Skin epidermis (tissue), 12 donors: ENCODE measurements at regions not wholly inside any gene's neighbourhood (a gene's known extent, or its start where the extent isn't known, plus 50 kb on each side); places are given as distances from the start of the nearest gene placed in this dataset.

Experiments used
- H3K27ac ChIP-seq, 21 experiments: fragments of 200-600 bp; sonication (generic) in 11 of 21; one replicate each; pipeline ENCODE4 v1.5.0; 2020; ENCODE audit warnings: mild to moderate bottlenecking in 3 of 21, inconsistent platforms in 2 of 21, moderate library complexity in 2 of 21
- H3K4me3 ChIP-seq, 7 experiments: fragments of 200-600 bp; sonication (generic) in 2 of 7; one replicate each; pipeline ENCODE4 v1.5.0; 2020; ENCODE audit warnings: inconsistent platforms in 2 of 7, mild to moderate bottlenecking in 2 of 7, moderate library complexity in 1 of 7

DNA sequence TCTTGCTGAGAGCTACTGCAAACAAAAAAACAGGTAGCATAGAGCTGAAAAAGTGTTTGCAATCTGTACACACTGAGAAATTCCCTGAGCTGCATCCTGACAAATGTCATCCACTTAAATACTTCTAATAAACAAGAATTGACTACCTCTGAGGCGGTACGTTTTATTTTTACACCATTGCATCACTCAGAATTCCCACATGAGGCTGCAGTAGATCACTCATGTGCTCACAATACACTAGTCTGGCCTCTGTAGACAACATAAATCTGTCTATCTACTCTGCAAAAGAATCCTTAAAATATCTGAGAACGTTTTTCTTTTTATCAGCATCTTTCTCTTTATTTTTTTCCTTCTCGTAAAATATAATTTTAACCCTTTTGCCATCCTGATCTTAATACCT, 661.4 kb downstream of the EPHA7 start:
- Histone ChIP-seq H3K27ac (no peak overlapping the region), H3K4me3 (no peak overlapping the region)

DNA sequence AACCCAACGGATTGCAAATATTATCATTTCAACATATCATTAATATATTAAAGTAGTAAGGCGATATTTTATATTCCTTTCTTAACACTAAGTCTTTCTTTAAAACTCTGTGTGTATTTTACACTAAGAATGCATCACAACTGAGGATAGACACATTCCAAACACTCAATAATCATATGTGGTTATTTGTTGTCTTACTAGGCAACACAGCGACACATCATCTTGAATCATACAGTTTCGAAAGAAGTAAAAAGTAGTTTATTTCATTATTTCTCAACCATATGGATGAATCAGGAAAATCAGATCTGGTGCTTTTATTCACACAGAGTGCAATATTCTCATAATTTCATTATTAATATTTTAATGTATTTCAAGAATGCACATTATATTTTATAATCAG, 662.4 kb downstream of the EPHA7 start:
- H3K4me3 ChIP-seq = no peak overlapping the region
- no peak overlapping the region for H3K27ac ChIP-seq

DNA sequence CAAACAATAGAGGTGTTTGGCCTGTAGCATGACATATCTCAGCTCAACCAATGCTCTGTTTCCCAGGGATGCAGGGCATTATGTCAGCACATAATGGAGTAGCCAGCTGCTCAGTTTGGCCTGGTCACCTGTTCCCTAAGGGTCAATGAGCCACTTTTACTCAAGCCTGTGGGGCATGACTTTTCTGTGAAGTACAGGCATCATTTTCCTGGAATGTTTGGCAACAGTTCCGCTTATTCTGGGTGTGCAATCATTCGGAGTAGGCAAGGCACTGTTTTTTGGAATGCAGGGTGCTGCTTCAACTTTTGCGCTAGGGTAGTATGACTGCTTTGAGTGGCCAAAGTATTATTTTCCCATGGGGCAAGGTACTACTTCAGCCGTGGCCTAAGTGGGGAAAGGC, 665.4 kb downstream of the EPHA7 start:
- Histone ChIP-seq H3K4me3 (no peak overlapping the region), H3K27ac (no peak overlapping the region)

DNA sequence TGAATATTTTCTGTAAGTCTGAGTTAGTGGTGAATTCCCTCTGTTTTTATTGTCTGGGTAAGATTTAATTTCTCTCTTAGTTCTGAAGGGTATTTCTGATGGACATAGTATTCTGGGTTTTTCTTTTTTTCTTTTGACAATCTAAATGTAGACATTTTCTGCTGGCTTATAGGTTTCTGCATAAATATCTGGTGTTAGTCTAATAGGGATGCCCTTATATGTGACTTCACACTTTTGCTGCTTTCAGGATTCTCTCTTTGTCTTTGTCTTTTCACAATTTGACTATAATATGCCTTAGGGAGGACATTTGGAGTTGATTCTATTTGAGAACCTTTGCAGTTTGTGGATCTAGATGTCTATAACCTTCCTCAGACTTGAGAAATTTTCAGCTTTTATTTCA, 667.2 kb downstream of the EPHA7 start:
- H3K4me3 ChIP-seq = no peak overlapping the region
- no peak overlapping the region for H3K27ac ChIP-seq

DNA sequence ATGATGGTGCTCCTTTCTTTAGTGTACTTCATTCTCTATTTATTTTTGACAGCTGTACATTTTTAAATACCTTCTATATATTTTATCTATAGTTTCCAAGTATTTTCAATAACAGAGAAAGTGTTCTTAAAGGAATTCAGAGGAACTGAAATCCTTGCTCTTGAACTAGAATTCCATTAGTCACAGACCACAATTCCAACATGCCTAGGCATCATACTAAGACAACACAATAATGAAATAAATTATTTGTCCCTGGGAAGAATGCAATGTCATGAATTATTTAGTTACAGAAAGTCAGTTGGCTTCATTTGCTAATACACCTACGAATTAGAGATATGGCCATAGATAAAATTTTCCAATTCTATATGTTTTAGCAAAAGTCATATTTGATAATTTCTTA, 671.2 kb downstream of the EPHA7 start:
- Histone ChIP-seq H3K4me3 (no peak overlapping the region), H3K27ac (no peak overlapping the region)

DNA sequence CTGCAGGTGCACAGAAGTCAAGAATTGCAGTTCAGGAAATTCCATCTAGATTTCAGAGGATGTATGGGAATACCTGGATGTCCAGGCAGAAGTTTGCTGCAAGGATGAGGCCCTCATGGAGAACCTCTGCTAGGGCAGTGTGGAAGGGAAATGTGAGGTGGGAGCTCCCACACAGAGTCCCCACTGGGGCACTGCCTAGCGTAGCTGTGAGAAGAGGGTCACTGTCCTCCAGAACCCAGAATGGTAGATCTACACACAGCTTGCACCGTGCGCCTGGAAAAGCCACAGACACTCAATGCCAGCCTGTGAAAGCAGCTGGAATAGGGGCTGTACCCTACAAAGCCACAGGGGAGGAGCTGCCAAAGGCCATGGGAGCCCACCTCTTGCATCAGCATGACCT, 681.4 kb downstream of the EPHA7 start:
- H3K4me3 ChIP-seq = no peak overlapping the region
- no peak overlapping the region for H3K27ac ChIP-seq

DNA sequence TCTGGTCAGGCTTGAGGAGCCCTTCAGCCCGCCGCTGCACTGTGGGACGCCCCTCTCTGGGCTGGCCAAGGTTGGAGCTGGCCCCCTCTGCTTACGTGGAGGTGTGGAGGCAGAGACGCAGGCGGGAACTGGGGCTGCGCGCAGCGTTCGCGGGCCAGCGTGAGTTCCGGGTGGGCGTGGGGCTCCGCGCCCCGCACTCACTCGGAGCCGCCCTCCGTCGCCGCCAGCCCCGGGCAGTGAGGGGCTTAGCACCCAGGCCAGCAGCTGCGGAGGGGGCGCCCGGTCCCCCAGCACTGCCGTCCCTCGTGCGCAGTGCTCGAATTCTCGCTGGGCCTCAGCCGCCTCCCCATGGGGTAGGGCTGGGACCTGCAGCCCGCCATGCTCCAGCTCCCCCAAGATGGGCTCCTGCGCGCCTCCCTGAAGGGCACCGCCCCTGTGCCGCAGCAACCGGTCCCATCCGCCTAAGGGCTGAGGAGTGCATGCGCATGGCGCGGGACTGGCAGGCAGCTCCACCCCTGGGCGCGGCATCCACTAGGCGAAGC, 695.9 kb downstream of the EPHA7 start:
- Histone ChIP-seq H3K27ac (no peak overlapping the region), H3K4me3 (peak overlapping the region in 2 of 7 experiments; percentile 22 to 27)

DNA sequence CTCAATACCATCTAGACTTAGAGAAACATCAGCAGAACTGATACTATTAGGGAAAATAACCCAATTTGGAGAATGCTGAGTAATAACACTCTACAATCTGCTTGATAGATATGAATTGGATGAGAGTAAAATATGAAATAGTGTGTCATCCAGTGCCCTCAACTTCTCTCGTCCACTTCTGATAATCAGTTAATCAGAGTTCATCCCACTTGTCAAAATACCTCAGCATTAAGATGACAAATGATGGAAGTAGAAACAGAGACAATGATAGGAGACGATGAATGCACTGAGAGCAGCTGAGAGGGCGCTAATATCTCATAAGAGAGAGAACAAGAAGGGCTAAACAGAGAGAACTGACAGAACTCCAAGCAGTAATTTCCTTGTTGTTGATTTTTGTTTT, 699.6 kb downstream of the EPHA7 start:
- Histone ChIP-seq H3K4me3 (no peak overlapping the region), H3K27ac (no peak overlapping the region)

DNA sequence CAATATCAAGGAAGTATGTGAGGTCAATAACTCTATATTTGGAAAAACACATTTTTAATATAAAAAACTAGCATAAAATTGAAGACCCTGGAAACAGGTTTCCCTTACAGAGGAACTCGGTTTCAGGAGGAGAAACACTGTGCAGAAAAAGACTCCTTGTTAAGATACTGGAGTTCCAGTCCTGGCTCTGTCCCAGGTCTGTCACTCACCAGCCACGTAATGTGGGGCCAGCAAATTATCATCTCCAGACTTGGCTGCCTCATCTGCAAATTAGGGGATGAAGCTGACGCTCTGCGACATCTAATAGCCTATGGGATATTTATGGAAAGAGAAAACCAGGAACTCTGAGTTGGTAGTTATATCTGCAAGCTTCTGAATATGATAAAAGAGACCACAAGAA, 702.7 kb downstream of the EPHA7 start:
- Histone ChIP-seq H3K4me3 (no peak overlapping the region), H3K27ac (no peak overlapping the region)

DNA sequence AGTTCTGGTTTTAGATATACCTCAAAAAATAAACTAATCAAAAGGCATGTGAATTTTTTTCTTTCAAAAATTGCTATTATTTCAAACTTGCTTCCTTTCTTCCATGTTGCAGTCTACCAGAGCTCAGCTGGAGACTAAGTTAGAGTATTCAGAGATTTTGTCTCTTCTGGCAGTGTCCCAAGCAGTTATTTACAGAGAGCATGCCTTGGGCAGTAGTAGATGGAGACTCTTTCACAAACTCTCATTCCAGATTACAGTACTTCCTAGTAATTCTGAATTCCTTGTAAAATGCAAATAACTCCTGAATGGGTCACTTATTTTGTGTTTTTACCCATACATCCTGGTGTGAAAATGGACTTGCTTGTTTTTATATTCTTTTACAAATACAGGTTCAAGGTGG, 703.4 kb downstream of the EPHA7 start:
- Histone ChIP-seq H3K27ac (no peak overlapping the region), H3K4me3 (no peak overlapping the region)

DNA sequence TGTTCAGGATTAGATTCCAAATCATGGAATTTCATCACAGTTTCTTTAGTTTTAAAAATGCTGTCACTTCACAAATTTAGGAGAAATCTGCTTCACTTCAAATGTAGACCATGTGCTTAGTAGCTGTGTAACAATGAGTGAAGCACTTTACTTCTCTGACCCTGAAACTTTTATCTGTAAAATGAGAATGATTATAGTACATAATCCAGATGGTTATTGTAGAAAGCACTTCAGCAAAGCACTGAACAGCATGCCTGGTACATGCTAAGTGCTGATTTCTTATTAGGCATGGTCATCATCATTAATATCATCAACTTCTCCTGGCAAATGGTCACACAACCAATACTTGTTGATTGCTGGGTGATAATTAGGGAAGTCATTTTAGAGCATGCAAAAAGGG, 705.0 kb downstream of the EPHA7 start:
- no peak overlapping the region for H3K27ac ChIP-seq

DNA sequence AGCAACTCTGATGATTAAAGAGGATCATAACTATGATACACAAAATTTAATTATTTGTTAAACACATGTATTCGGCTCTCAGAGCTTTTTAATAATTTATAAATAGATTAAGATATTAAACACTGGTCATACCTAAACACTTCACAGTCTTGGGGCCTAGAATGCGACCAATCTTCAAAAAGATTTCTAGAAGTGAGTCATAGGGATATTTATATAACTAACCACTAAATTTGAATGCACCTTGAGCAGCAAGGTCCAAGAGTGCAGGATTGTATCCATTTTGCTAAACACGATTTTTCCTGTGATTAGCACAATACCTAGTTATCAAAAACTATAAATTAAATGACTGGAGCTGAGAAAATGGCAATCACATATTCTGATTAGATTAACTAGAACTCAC, 709.3 kb downstream of the EPHA7 start:
- Histone ChIP-seq H3K4me3 (no peak overlapping the region), H3K27ac (no peak overlapping the region)

More for the DNA sequence above, 705.0 kb downstream of the EPHA7 start:
- H3K4me3 ChIP-seq = no peak overlapping the region

DNA sequence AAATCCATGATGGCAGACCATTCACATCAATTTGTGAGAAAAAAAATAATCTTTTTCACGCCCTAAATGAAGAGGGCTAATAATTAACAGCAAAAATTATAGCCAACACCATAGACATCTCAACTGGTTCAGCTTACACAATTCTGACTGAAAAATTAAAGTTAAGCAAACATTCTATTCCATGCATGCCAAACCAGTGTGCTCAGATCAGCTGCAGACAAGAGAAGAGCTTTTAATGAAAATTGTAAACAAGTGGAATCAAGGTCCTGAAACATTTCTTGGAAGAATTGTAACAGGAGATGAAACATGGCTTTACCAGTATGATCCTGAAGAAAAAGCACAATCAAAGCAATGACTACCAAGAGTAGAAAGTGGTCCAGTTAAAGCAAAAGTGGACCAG, 710.4 kb downstream of the EPHA7 start:
- H3K4me3 ChIP-seq = no peak overlapping the region
- no peak overlapping the region for H3K27ac ChIP-seq

DNA sequence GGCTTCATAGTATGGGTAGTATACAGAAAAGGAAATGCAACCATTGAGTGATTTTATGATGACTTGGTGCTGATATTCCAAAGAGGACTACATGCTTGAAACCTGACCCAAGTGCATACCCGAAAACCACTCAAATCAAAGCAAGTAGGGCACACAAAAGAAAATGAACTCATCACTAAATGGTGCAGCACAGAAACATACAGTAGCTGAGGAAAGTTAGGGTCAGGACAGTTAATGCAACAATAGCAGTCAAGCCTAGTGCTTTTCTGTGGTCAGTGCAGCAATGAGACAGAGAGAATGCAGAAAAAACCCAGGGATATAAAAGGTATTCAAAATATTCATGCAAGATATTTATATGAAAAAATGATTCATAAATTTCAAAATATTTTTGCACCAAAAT, 711.1 kb downstream of the EPHA7 start:
- Histone ChIP-seq H3K4me3 (no peak overlapping the region), H3K27ac (no peak overlapping the region)

DNA sequence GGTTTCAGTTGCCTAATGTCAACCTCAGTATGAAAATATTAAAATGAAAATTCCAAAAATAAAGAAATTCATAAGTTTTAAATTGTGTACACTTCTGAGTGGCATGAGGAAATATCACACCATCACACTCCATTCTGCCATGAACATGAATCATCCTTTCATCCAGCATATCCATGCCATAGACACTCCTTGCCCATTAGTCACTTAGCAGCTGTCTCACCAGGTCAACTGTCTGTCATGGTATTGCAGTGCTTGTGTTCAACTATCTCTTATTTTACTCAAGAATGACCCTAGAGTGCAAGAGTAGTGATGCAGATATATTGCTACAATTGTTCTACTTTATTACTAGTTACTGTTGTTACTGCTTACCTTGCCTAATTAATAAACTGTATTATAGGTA, 712.4 kb downstream of the EPHA7 start:
- no peak overlapping the region for H3K4me3 ChIP-seq
- H3K27ac ChIP-seq = no peak overlapping the region

DNA sequence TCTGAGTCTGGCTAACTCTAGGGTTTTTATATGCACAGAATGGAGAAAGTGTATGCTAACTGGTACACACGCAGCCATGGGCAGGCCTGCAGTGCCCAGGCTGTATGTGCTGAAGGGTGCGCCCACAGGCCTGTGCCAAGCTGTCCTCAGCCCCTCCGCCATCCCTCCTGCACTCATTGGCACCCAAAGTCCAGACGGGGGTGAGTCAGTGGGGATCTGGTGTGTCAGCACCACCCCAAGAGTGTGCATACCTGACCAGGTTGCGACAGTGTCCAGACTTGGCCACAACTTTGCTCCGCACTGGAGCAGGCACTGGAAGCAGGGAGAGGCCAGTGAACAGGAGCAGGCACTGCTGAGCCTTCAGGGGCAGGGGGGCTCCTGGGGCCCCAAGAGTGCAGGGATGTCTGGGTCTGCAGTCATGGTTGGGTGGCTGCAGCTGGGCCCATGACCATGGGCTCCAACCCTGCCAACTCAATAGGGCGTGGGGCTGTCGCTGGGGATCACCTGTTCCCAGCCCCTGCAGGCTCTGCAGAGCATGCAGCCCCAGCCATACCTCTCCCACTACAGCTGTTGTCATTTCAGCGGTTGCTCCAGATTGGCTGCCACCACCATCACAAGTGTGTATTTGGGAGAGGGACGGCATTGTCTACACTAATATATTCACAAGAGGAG, 717.8 kb downstream of the EPHA7 start:
- Histone ChIP-seq H3K27ac (no peak overlapping the region), H3K4me3 (no peak overlapping the region)

DNA sequence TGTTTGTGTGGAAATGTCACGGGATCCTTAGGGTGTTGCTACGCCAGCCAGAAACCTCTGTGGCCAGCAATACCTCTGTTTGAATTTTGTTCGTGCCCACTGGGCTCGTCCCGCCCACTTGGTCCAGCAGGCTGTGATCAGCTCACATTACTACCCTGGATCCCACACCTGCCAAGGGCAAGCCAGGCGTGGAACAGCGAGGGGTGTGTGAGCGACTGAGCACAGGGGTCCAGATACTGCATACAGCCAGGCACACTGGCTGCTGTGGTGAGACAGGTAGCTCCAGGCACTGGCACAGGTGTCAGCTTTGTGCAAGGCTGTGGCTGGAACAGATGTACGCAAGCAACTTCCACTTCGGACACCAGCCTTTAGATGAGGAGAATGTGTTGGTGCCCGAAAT, 718.9 kb downstream of the EPHA7 start:
- Histone ChIP-seq H3K27ac (no peak overlapping the region), H3K4me3 (no peak overlapping the region)

DNA sequence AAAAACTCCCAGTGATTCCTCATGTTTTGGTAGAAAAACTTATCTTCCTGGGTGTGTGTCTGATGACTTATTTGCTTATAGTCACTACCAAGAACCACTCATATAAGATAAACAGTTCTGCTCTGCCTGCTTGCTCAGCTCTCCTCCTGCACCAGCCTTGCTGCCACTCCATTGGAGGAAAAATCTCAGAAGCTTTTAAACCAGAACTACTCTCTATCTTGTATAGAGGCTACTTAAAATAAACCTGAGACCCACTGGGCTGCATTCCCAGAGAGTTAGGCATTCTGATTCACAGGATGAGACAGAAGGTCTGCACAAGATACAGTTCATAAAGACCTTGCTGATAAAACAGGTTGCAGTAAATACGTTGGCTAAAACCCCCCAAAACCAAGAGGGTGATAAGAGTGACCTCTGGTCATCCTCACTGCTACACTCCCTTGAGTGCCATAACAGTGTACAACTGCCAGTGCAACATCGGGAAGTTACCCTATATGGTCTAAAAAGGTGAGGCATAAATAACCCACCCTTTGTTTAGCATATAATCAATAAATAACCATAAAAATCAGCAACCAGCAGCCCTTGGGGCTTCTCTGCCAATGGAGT, 728.3 kb downstream of the EPHA7 start:
- H3K4me3 ChIP-seq = no peak overlapping the region
- no peak overlapping the region for H3K27ac ChIP-seq

DNA sequence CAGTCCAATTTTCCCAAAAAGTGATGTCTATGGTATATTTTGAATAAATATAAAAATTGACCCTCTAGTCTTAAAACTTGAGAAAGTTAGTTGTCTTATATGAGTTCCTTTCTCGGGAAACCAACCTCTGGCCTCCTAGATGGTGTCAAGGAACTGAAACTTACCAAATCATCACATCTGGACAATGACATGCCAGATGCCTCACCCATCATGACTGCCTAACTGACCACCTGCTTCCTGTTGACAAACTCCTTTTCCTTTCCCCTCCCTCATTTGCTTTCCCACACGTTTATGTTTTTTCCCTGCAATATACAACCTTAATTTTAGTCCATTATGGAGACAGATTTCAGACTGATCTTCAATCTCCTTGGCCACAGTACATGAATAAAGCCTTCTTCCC, 731.0 kb downstream of the EPHA7 start:
- Histone ChIP-seq H3K27ac (no peak overlapping the region), H3K4me3 (no peak overlapping the region)

DNA sequence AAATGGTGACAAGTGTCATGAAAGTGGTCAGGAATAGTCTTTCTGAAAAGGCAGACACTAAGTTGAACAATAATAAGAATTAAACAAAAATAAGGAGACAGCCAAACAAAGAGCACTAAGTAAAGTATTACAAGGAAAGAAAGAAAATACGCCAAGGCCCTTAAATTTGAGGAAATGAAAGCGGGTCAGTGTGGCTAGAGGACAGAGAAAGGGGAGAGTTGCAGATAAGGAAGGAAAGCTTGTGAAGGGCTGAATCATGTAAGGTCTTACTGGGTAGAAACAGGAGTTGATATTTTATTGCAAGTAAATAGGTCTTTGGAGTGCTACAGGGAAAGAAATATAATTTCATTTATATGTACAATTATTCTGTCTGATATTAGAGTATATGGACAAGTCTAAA, 732.1 kb downstream of the EPHA7 start:
- H3K27ac ChIP-seq = no peak overlapping the region
- no peak overlapping the region for H3K4me3 ChIP-seq

DNA sequence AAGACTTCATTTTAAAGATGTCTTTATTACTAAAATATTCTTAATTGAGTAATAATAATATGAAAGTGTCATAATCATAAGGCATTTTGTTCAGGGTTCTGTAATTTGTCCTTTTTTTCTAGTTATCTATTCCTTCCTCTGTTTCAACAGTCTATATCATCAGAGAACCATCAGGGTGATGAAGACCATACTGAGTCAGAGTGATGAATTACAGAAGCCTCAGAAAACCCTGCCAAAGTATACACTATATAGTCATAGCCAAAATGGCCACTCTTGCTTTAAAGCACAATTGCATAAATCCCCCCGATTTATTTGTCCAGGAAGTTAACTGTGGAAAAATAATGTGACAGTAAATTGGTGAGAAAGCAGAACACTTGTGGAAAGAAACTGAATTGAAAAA, 735.0 kb downstream of the EPHA7 start:
- no peak overlapping the region for H3K27ac ChIP-seq
- no peak overlapping the region for H3K4me3 ChIP-seq

DNA sequence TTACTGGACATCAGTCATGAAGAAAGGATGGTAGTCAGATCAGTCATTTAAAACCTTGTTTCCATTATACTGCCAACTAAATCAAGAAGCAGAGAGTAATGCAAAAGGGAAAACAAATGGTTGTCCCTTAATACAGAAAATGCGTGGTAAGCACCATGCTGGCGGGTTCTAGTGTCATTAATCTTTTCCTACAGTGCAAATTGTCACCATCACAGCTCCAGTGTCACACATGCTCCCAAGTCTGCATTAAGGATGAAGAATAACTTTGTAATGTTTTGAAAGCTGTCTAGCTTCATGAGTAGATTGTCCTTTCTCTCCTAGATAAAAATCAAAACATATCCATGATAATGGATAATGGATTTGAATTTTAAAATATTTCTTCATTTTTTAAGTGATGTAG, 735.6 kb downstream of the EPHA7 start:
- Histone ChIP-seq H3K4me3 (no peak overlapping the region), H3K27ac (no peak overlapping the region)
